Neural cell (in vitro differentiated cells): ENCODE measurements at regions not wholly inside any gene's neighbourhood (a gene's known extent, or its start where the extent isn't known, plus 50 kb on each side); places are given as distances from the start of the nearest gene placed in this dataset.

Experiments
- EP300 ChIP-seq: fragments of 450-650 bp; conservative IDR thresholded peaks from 2 replicates; pipeline ENCODE4 v1.6.1; 2014; ENCODE audit warnings: antibody characterized with exemption, mild to moderate bottlenecking, moderate library complexity; ENCODE audit not compliant: poor library complexity, severe bottlenecking
- EZH2 ChIP-seq: fragments of 200-600, 300-800 bp; shearing (Covaris generic), sonication (generic); IDR thresholded peaks from 2 replicates; pipeline ENCODE4 v1.6.1; 2014; ENCODE audit warnings: antibody characterized with exemption, low read length, borderline replicate concordance, mild to moderate bottlenecking; ENCODE audit not compliant: insufficient read depth, poor library complexity, severe bottlenecking
- POLR2AphosphoS5 ChIP-seq: IDR thresholded peaks from 2 replicates; pipeline ENCODE4 v1.6.1; 2012
- RAD21 ChIP-seq: fragments of 450-650 bp; conservative IDR thresholded peaks from 2 replicates; pipeline ENCODE4 v1.6.1; 2014; ENCODE audit warnings: antibody characterized with exemption, mild to moderate bottlenecking, moderate library complexity
- TF ChIP-seq, protein P1 (sequence below): fragments of 450-650 bp; IDR thresholded peaks from 2 replicates; pipeline ENCODE4 v1.5.1; 2014; ENCODE audit warnings: antibody characterized with exemption, mild to moderate bottlenecking, moderate library complexity; ENCODE audit not compliant: poor library complexity, severe bottlenecking

DNA sequence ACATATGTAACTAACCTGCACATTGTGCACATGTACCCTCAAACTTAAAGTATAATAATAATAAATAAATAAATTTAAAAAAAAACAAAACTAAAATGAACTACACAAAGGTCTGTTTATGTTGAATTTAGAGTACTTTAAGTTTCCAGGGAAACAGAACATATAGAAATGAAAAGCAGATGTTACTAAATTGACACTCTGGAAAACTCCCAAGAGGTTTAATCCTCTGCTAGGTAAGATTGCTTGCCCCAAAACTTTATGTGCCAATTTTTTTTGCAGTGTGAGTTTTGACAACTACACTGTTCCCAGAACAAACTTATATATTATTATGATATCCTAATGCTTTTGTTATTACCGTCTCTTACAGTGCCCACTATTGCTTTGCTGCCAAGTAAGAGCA, 134.3 kb upstream of the MRPS30 start:
- TF ChIP-seq POLR2AphosphoS5 (no peak), EZH2 (no peak), RAD21 (no peak), EP300 (no peak)
- TF ChIP-seq, protein P1, sequence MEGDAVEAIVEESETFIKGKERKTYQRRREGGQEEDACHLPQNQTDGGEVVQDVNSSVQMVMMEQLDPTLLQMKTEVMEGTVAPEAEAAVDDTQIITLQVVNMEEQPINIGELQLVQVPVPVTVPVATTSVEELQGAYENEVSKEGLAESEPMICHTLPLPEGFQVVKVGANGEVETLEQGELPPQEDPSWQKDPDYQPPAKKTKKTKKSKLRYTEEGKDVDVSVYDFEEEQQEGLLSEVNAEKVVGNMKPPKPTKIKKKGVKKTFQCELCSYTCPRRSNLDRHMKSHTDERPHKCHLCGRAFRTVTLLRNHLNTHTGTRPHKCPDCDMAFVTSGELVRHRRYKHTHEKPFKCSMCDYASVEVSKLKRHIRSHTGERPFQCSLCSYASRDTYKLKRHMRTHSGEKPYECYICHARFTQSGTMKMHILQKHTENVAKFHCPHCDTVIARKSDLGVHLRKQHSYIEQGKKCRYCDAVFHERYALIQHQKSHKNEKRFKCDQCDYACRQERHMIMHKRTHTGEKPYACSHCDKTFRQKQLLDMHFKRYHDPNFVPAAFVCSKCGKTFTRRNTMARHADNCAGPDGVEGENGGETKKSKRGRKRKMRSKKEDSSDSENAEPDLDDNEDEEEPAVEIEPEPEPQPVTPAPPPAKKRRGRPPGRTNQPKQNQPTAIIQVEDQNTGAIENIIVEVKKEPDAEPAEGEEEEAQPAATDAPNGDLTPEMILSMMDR = no peak
